D341Med (cell line): ENCODE measurements at regions not wholly inside any gene's neighbourhood (a gene's known extent, or its start where the extent isn't known, plus 50 kb on each side); places are given as distances from the start of the nearest gene placed in this dataset.

Experiments
- DNase-seq: peaks from one replicate; pipeline ENCODE4 v3.0.0; 2012; ENCODE audit warnings: low spot score

- no peak for DNase-seq
Measured at GRCh38 chr18:67650686-67651385, 134.3 kb upstream of the DSEL start.

GRCh38 chr18:67646890-67647289 lies 130.4 kb upstream of the DSEL start:
- no peak for DNase-seq

GRCh38 chr18:67644226-67644625 lies 127.7 kb upstream of the DSEL start:
- no peak for DNase-seq

- DNase-seq: no peak
Measured at GRCh38 chr18:67639872-67640271, 123.4 kb upstream of the DSEL start.

- DNase-seq: no peak
Measured at GRCh38 chr18:67636597-67637385, 120.3 kb upstream of the DSEL start.

GRCh38 chr18:67634631-67635338 lies 118.3 kb upstream of the DSEL start:
- no peak for DNase-seq

- DNase-seq: no peak
Measured at GRCh38 chr18:67633939-67634338, 117.4 kb upstream of the DSEL start.

GRCh38 chr18:67621906-67622305 lies 105.4 kb upstream of the DSEL start:
- DNase-seq: no peak

- no peak for DNase-seq
Measured at GRCh38 chr18:67621049-67621713, 104.7 kb upstream of the DSEL start.

GRCh38 chr18:67618061-67618460 lies 101.5 kb upstream of the DSEL start:
- no peak for DNase-seq

- DNase-seq: no peak
Measured at GRCh38 chr18:67615876-67616275, 99.4 kb upstream of the DSEL start.

GRCh38 chr18:67613731-67614130 lies 97.2 kb upstream of the DSEL start:
- DNase-seq: no peak

- no peak for DNase-seq
Measured at GRCh38 chr18:67612281-67612680, 95.8 kb upstream of the DSEL start.

- DNase-seq: no peak
Measured at GRCh38 chr18:67608615-67609273, 92.2 kb upstream of the DSEL start.

GRCh38 chr18:67608191-67608590 lies 91.7 kb upstream of the DSEL start:
- DNase-seq: no peak

GRCh38 chr18:67600181-67601180 lies 84.0 kb upstream of the DSEL start:
- no peak for DNase-seq

GRCh38 chr18:67599277-67599676 lies 82.8 kb upstream of the DSEL start:
- no peak for DNase-seq

GRCh38 chr18:67597759-67598158 lies 81.2 kb upstream of the DSEL start:
- DNase-seq: no peak

- no peak for DNase-seq
Measured at GRCh38 chr18:67596003-67596402, 79.5 kb upstream of the DSEL start.

- DNase-seq: no peak
Measured at GRCh38 chr18:67590571-67591141, 74.1 kb upstream of the DSEL start.
